ENCODE measurements at regions not wholly inside any gene's neighbourhood (a gene's known extent, or its start where the extent isn't known, plus 50 kb on each side); places are given as distances from the start of the nearest gene placed in this dataset.

DNA sequence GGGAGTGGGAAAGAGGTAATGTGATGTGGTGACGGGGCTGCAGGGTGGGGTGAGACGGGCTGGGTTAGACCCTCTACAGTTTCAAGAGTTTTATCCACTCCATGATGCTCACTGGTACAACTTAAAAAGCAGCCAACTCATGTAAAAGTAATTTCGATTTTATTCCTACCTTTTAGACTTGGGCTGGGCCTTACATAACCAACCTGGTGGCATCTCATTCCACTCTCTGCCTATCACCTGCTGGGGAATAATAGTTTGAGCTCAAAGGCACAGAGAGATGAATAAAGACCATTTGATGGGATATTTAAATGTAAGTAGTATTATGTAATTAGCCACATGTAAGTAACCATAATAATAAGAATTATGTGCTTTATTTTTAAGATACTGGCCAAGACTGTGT is 366.0 kb upstream of the RNF32 start:
- Histone ChIP-seq H3K9me2 (ENCODE audit: insufficient read depth) (no peaks in the 10 kb centered on the region), H3K4me1 (ENCODE audit: insufficient read depth) (no peaks in the 10 kb centered on the region), H2AFZ (no peak overlapping the region), H3K4me3 (no peak overlapping the region), H4K20me1 (replicated peaks; ENCODE audit: insufficient read depth) (no peaks in the 10 kb centered on the region), H3F3A (replicated peaks; ENCODE audit: low read depth) (no peaks in the 10 kb centered on the region), H3K36me3 (ENCODE audit: insufficient read depth) (no peaks in the 10 kb centered on the region; the same call in 1 of the 2 replicates), H3K27ac (ENCODE audit: low read depth) (no peak overlapping the region), H3K4me2 (no peak overlapping the region), H3K79me2 (replicated peaks; ENCODE audit: insufficient read depth) (no peaks in the 10 kb centered on the region), H3K27me3 (ENCODE audit: insufficient read depth) (no peaks in the 10 kb centered on the region)
- peaks cover 4% of the 10 kb centered on the region; the same call in 2 of the 3 replicates for H3K4me1 Mint-ChIP-seq
- TF ChIP-seq STAT1 (IDR thresholded peaks at IDR 0.05; ENCODE audit: unreplicated experiment) (no peak), POLR2AphosphoS5 (IDR thresholded peaks at IDR 0.05; ENCODE audit: low read depth) (no peak), ZNF331 (CRISPR knock-in tag; IDR thresholded peaks at IDR 0.05; ENCODE audit: low read depth) (no peak), NANOG (IDR thresholded peaks at IDR 0.05; ENCODE audit: borderline replicate concordance) (no peak), CREB1 (CRISPR knock-in tag; IDR thresholded peaks at IDR 0.05; ENCODE audit: low read depth) (no peak), ZNF114 (CRISPR knock-in tag; IDR thresholded peaks at IDR 0.05) (no peak), JUNB (IDR thresholded peaks at IDR 0.05; ENCODE audit: unreplicated experiment) (no peak)
- TF ChIP-seq, protein P1, sequence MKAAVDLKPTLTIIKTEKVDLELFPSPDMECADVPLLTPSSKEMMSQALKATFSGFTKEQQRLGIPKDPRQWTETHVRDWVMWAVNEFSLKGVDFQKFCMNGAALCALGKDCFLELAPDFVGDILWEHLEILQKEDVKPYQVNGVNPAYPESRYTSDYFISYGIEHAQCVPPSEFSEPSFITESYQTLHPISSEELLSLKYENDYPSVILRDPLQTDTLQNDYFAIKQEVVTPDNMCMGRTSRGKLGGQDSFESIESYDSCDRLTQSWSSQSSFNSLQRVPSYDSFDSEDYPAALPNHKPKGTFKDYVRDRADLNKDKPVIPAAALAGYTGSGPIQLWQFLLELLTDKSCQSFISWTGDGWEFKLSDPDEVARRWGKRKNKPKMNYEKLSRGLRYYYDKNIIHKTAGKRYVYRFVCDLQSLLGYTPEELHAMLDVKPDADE (IDR thresholded peaks at IDR 0.05) = no peak
- TF ChIP-seq, protein P2, sequence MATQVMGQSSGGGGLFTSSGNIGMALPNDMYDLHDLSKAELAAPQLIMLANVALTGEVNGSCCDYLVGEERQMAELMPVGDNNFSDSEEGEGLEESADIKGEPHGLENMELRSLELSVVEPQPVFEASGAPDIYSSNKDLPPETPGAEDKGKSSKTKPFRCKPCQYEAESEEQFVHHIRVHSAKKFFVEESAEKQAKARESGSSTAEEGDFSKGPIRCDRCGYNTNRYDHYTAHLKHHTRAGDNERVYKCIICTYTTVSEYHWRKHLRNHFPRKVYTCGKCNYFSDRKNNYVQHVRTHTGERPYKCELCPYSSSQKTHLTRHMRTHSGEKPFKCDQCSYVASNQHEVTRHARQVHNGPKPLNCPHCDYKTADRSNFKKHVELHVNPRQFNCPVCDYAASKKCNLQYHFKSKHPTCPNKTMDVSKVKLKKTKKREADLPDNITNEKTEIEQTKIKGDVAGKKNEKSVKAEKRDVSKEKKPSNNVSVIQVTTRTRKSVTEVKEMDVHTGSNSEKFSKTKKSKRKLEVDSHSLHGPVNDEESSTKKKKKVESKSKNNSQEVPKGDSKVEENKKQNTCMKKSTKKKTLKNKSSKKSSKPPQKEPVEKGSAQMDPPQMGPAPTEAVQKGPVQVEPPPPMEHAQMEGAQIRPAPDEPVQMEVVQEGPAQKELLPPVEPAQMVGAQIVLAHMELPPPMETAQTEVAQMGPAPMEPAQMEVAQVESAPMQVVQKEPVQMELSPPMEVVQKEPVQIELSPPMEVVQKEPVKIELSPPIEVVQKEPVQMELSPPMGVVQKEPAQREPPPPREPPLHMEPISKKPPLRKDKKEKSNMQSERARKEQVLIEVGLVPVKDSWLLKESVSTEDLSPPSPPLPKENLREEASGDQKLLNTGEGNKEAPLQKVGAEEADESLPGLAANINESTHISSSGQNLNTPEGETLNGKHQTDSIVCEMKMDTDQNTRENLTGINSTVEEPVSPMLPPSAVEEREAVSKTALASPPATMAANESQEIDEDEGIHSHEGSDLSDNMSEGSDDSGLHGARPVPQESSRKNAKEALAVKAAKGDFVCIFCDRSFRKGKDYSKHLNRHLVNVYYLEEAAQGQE (IDR thresholded peaks at IDR 0.05; ENCODE audit: unreplicated experiment) = no peak
- peaks cover 3% of the 10 kb centered on the region for H3K27me3 Mint-ChIP-seq (ENCODE audit: insufficient read depth, low read depth, poor library complexity)
- peaks cover 14% of the 10 kb centered on the region; the same call in 2 of the 3 replicates for H3K9me3 Mint-ChIP-seq
- H3K4me3 Mint-ChIP-seq = no peak overlapping the region
- DNase-seq (ENCODE audit: low spot score) = no peak
- no peak for ATAC-seq
- H3K27ac Mint-ChIP-seq = no peak overlapping the region
- H3K36me3 Mint-ChIP-seq (ENCODE audit: low read depth) = peaks cover 9% of the 10 kb centered on the region; the same call in 1 of the 3 replicates

DNA sequence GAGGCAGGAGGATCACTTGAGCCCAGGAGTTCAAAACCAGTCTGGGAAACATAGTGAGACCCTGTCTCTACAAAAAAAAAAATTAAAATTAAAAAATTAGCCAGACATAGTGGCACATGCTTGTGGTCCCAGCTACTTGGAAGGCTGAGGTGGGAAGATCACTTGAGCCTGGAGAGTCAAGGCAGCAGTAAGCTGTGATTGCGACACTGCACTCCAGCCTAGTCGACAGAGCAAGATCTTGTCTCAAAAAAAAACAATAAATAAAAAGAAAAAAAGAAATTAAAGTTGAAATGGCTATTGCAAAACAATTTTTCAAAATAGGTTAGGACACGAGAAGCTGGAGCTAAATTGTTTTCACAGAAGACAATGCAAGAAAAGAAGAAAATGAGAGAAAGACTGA is 379.0 kb upstream of the RNF32 start:
- TF ChIP-seq NANOG (IDR thresholded peaks at IDR 0.05; ENCODE audit: borderline replicate concordance) = no peak
- TF ChIP-seq, protein P3, sequence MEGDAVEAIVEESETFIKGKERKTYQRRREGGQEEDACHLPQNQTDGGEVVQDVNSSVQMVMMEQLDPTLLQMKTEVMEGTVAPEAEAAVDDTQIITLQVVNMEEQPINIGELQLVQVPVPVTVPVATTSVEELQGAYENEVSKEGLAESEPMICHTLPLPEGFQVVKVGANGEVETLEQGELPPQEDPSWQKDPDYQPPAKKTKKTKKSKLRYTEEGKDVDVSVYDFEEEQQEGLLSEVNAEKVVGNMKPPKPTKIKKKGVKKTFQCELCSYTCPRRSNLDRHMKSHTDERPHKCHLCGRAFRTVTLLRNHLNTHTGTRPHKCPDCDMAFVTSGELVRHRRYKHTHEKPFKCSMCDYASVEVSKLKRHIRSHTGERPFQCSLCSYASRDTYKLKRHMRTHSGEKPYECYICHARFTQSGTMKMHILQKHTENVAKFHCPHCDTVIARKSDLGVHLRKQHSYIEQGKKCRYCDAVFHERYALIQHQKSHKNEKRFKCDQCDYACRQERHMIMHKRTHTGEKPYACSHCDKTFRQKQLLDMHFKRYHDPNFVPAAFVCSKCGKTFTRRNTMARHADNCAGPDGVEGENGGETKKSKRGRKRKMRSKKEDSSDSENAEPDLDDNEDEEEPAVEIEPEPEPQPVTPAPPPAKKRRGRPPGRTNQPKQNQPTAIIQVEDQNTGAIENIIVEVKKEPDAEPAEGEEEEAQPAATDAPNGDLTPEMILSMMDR (conservative IDR thresholded peaks at IDR 0.05; ENCODE audit: low read depth in 2 of 2) = no peak
- H3K4me2 ChIP-seq = no peak overlapping the region
- H3K27ac ChIP-seq (ENCODE audit: low read depth) = no peak overlapping the region
- H3K4me3 Mint-ChIP-seq = no peak overlapping the region
- H3K27me3 Mint-ChIP-seq (ENCODE audit: insufficient read depth, low read depth, poor library complexity) = no peaks in the 10 kb centered on the region
- no peaks in the 10 kb centered on the region for H3K27me3 ChIP-seq (ENCODE audit: insufficient read depth)
- ATAC-seq (no peak), DNase-seq (ENCODE audit: low spot score) (no peak)
- H3K9me3 Mint-ChIP-seq = no peaks in the 10 kb centered on the region; the same call in 1 of the 3 replicates
- H3K4me3 ChIP-seq = no peak overlapping the region
- H2AFZ ChIP-seq = no peak overlapping the region
- no peaks in the 10 kb centered on the region for H3K36me3 Mint-ChIP-seq (ENCODE audit: low read depth)
- no peaks in the 10 kb centered on the region for H3K36me3 ChIP-seq (ENCODE audit: insufficient read depth)
- no peaks in the 10 kb centered on the region for H3F3A ChIP-seq (replicated peaks; ENCODE audit: low read depth)
- no peaks in the 10 kb centered on the region for H3K4me1 ChIP-seq (ENCODE audit: insufficient read depth)
- H3K4me1 Mint-ChIP-seq = no peaks in the 10 kb centered on the region; the same call in 2 of the 3 replicates
- H4K20me1 ChIP-seq (replicated peaks; ENCODE audit: insufficient read depth) = no peaks in the 10 kb centered on the region
- no peaks in the 10 kb centered on the region for H3K9me2 ChIP-seq (ENCODE audit: insufficient read depth)
- H3K79me2 ChIP-seq (replicated peaks; ENCODE audit: insufficient read depth) = no peaks in the 10 kb centered on the region
- no peak overlapping the region for H3K27ac Mint-ChIP-seq

Measured in GM23338 (cell line).